HG02973 (cell line): ENCODE measurements at regions not wholly inside any gene's neighbourhood (a gene's known extent, or its start where the extent isn't known, plus 50 kb on each side); places are given as distances from the start of the nearest gene placed in this dataset.
"Not testable (repeated sequence)": the region's sequence is repeated elsewhere in the genome, so short reads cannot be mapped to it uniquely, and the experiment has no call there.

ENCODE experiments used
- ATAC-seq: cut with Tn5 transposase; IDR thresholded peaks from one replicate; pipeline ENCODE4 v1.9.1; 2021; ENCODE audit warnings: moderate library complexity; ENCODE audit not compliant: unreplicated experiment

- ATAC-seq: no peak
Observed at GRCh38 chr20:52332649-52333250, 141.2 kb upstream of the ZFP64 start.

GRCh38 chr20:52332230-52332629 is 140.7 kb upstream of the ZFP64 start:
- ATAC-seq: no peak

GRCh38 chr20:52331655-52332054 is 140.1 kb upstream of the ZFP64 start:
- ATAC-seq: no peak

- no peak for ATAC-seq
Observed at GRCh38 chr20:52321396-52321795, 129.8 kb upstream of the ZFP64 start.

GRCh38 chr20:52318651-52319050 is 127.1 kb upstream of the ZFP64 start:
- no peak for ATAC-seq

- ATAC-seq: no peak
Observed at GRCh38 chr20:52313341-52313963, 121.9 kb upstream of the ZFP64 start.

GRCh38 chr20:52312132-52312729 is 120.7 kb upstream of the ZFP64 start:
- ATAC-seq: no peak

- no peak for ATAC-seq
Observed at GRCh38 chr20:52311209-52311794, 119.7 kb upstream of the ZFP64 start.

- ATAC-seq: no peak
Observed at GRCh38 chr20:52309181-52309580, 117.6 kb upstream of the ZFP64 start.

- no peak for ATAC-seq
Observed at GRCh38 chr20:52306477-52306876, 114.9 kb upstream of the ZFP64 start.

- ATAC-seq: no peak
Observed at GRCh38 chr20:52305858-52306257, 114.3 kb upstream of the ZFP64 start.

- ATAC-seq: no peak
Observed at GRCh38 chr20:52305024-52305645, 113.6 kb upstream of the ZFP64 start.

- ATAC-seq: no peak
Observed at GRCh38 chr20:52303281-52303950, 111.8 kb upstream of the ZFP64 start.

- ATAC-seq: no peak
Observed at GRCh38 chr20:52302736-52303135, 111.2 kb upstream of the ZFP64 start.

GRCh38 chr20:52302051-52302450 is 110.5 kb upstream of the ZFP64 start:
- ATAC-seq: not testable (repeated sequence)

- no peak for ATAC-seq
Observed at GRCh38 chr20:52295556-52295955, 104.0 kb upstream of the ZFP64 start.

- ATAC-seq: no peak
Observed at GRCh38 chr20:52294106-52294628, 102.6 kb upstream of the ZFP64 start.

GRCh38 chr20:52291109-52291508 is 99.5 kb upstream of the ZFP64 start:
- no peak for ATAC-seq

GRCh38 chr20:52290569-52290968 is 99.0 kb upstream of the ZFP64 start:
- no peak for ATAC-seq

- no peak for ATAC-seq
Observed at GRCh38 chr20:52289956-52290565, 98.5 kb upstream of the ZFP64 start.

GRCh38 chr20:52280407-52280806 is 88.8 kb upstream of the ZFP64 start:
- ATAC-seq: no peak
